ENCODE measurements at regions not wholly inside any gene's neighbourhood (a gene's known extent, or its start where the extent isn't known, plus 50 kb on each side); places are given as distances from the start of the nearest gene placed in this dataset.

DNA sequence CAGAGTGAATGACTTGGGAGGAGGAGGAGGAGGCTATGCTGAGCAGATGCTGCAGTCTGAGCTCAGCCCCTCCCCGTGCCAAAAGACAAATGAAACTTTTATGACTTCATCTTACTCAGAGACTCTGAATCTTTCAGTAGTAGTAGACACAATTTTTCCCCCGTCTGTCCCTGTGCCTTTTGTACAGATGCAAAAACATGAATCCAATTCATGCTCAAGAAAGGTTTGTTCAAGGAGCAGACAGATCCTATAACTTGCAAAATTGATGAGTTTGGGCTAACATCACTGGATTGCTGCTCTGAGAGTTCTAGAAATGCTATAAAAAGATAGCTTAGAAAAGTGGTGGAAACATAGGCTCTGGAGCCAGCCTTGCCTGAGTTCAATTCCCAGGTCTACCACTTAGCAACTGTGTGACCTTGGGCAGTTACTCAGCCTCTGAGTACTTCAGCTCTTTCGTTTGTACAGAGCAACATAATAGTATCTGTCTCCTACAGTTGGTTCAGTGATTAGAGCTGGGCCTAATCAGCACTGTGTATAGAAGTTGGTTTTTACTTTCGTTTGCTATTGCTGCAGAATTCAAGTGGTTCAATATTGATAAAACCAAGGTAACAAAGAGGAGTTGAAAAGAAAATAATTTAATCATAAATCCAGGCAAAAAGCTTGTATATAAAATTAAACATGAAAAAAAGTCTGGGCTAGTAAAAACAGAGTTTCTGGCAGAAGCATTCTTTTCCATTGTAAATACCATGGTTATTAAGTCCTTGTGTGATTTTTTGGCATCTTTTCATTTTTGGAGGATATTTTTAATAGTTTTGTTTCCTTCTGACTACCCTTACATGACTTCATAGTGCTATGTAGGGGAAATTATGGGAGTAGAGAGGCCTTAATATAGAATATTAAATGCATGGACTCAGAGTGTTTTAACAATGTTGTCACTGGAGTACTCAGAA is 174.2 kb upstream of the ZNF32 start:
- TF ChIP-seq EGR1 (IDR thresholded peaks at IDR 0.05; ENCODE audit: low read depth in 2 of 2) (no peak), FOXA2 (IDR thresholded peaks at IDR 0.05) (no peak), TAF1 (conservative IDR thresholded peaks at IDR 0.05) (no peak), YY1 (IDR thresholded peaks at IDR 0.05) (no peak), HNF4A (conservative IDR thresholded peaks at IDR 0.05) (no peak), JUND (IDR thresholded peaks at IDR 0.05) (no peak)
- TF ChIP-seq, protein P1, sequence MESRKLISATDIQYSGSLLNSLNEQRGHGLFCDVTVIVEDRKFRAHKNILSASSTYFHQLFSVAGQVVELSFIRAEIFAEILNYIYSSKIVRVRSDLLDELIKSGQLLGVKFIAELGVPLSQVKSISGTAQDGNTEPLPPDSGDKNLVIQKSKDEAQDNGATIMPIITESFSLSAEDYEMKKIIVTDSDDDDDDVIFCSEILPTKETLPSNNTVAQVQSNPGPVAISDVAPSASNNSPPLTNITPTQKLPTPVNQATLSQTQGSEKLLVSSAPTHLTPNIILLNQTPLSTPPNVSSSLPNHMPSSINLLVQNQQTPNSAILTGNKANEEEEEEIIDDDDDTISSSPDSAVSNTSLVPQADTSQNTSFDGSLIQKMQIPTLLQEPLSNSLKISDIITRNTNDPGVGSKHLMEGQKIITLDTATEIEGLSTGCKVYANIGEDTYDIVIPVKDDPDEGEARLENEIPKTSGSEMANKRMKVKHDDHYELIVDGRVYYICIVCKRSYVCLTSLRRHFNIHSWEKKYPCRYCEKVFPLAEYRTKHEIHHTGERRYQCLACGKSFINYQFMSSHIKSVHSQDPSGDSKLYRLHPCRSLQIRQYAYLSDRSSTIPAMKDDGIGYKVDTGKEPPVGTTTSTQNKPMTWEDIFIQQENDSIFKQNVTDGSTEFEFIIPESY (IDR thresholded peaks at IDR 0.05), result no peak
- TF ChIP-seq, protein P2, sequence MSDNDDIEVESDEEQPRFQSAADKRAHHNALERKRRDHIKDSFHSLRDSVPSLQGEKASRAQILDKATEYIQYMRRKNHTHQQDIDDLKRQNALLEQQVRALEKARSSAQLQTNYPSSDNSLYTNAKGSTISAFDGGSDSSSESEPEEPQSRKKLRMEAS (IDR thresholded peaks at IDR 0.05), result no peak
- WGBS, result 66% methylated on average over 4 of the region's 4 CpGs
- no peaks in the 10 kb centered on the region for H3K36me3 ChIP-seq (ENCODE audit: control insufficient read depth in 4 of 4, insufficient read depth in 3 of 4, low read depth in 1 of 4, low read length in 3 of 4)
- H3K9ac ChIP-seq (ENCODE audit: low read depth in 1 of 2, low read length in 2 of 2), result no peak overlapping the region
- no peaks in the 10 kb centered on the region for H3K4me1 ChIP-seq (ENCODE audit: control insufficient read depth in 4 of 4, insufficient read depth in 4 of 4, low read length in 3 of 4)
- DNase-seq (ENCODE audit: low spot score), result no peak
- H3K9me3 ChIP-seq (ENCODE audit: control insufficient read depth in 4 of 4, low read length in 3 of 4), result no peaks in the 10 kb centered on the region
- no peak overlapping the region for H3K4me3 ChIP-seq (ENCODE audit: low read depth in 1 of 3, low read length in 3 of 3)
- H3K27me3 ChIP-seq (ENCODE audit: control insufficient read depth in 4 of 4, insufficient read depth in 4 of 4, low read length in 3 of 4), result no peaks in the 10 kb centered on the region
- peak overlapping the region; percentile 10 to 11 for H3K27ac ChIP-seq (ENCODE audit: low read depth in 1 of 2, low read length in 2 of 2)

DNA sequence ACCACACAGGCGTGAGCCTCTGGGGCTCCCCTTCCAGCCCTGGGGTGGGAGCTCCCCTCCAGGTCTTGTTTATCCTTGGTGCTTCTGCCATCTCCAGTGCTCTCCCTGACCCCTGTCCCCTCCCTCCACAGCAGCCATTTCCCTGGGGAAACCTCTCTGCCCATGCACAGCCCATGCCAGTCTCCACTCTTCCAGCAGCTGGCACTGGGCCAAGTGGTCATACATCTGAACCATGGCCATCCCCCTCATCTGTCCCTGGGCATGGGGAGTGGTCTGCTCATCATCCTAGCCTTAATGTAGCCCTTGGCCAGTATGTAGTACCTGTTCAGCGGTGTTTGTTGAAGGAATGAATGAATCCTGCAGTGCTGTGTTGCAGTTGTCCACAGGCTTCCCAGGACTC is 172.4 kb upstream of the ZNF32 start:
- H3K36me3 ChIP-seq (ENCODE audit: control insufficient read depth in 4 of 4, insufficient read depth in 3 of 4, low read depth in 1 of 4, low read length in 3 of 4), result no peaks in the 10 kb centered on the region
- H3K27ac ChIP-seq (ENCODE audit: low read depth in 1 of 2, low read length in 2 of 2), result peak overlapping the region in 1 of 2 donors; percentile 9
- no peak overlapping the region for H3K9ac ChIP-seq (ENCODE audit: low read depth in 1 of 2, low read length in 2 of 2)
- DNase-seq (ENCODE audit: low spot score), result no peak
- WGBS, result 93% methylated on average over 2 of the region's 2 CpGs
- H3K4me3 ChIP-seq (ENCODE audit: low read depth in 1 of 3, low read length in 3 of 3), result no peak overlapping the region
- no peaks in the 10 kb centered on the region for H3K9me3 ChIP-seq (ENCODE audit: control insufficient read depth in 4 of 4, low read length in 3 of 4)
- H3K27me3 ChIP-seq (ENCODE audit: control insufficient read depth in 4 of 4, insufficient read depth in 4 of 4, low read length in 3 of 4), result no peaks in the 10 kb centered on the region
- no peaks in the 10 kb centered on the region for H3K4me1 ChIP-seq (ENCODE audit: control insufficient read depth in 4 of 4, insufficient read depth in 4 of 4, low read length in 3 of 4)
- TF ChIP-seq FOXA2 (IDR thresholded peaks at IDR 0.05) (no peak), HNF4A (conservative IDR thresholded peaks at IDR 0.05) (no peak), GABPA (IDR thresholded peaks at IDR 0.05 in 1 of 2, conservative IDR thresholded peaks at IDR 0.05 in 1 of 2) (no peak), RXRA (IDR thresholded peaks at IDR 0.05) (no peak), SP1 (IDR thresholded peaks at IDR 0.05) (no peak), FOXA1 (IDR thresholded peaks at IDR 0.05) (no peak)
- TF ChIP-seq, protein P3, sequence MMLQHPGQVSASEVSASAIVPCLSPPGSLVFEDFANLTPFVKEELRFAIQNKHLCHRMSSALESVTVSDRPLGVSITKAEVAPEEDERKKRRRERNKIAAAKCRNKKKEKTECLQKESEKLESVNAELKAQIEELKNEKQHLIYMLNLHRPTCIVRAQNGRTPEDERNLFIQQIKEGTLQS (IDR thresholded peaks at IDR 0.05), result no peak
- TF ChIP-seq, protein P2 (IDR thresholded peaks at IDR 0.05), result no peak

DNA sequence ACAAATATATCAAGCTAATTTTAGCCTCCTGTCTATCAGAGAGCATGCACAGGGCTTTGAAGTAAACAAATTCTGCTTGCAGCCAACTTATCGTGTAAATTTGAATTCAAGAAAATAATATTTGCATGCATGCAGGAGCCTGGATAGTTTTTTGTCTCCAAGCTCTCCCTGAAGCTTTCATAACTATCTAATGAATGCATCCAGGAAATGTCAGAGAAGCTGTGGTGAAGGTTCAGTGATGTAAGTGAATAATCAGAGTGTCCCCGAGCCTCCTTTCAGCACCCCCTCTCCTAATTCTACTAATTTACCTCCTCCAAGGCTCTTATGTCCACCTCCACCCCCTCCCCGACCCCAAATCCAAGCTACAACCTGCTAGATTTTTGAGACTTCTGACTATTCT is 172.0 kb upstream of the ZNF32 start:
- Histone ChIP-seq H3K4me3 (ENCODE audit: low read depth in 1 of 3, low read length in 3 of 3) (no peak overlapping the region), H3K36me3 (ENCODE audit: control insufficient read depth in 4 of 4, insufficient read depth in 3 of 4, low read depth in 1 of 4, low read length in 3 of 4) (no peaks in the 10 kb centered on the region), H3K9me3 (ENCODE audit: control insufficient read depth in 4 of 4, low read length in 3 of 4) (no peaks in the 10 kb centered on the region), H3K9ac (ENCODE audit: low read depth in 1 of 2, low read length in 2 of 2) (no peak overlapping the region), H3K27ac (ENCODE audit: low read depth in 1 of 2, low read length in 2 of 2) (peak overlapping the region in 1 of 2 donors; percentile 9), H3K4me1 (ENCODE audit: control insufficient read depth in 4 of 4, insufficient read depth in 4 of 4, low read length in 3 of 4) (no peaks in the 10 kb centered on the region), H3K27me3 (ENCODE audit: control insufficient read depth in 4 of 4, insufficient read depth in 4 of 4, low read length in 3 of 4) (no peaks in the 10 kb centered on the region)
- DNase-seq (ENCODE audit: low spot score), result no peak
- 72% methylated on average over 3 of the region's 3 CpGs for WGBS
- no peak for TF ChIP-seq GABPA (IDR thresholded peaks at IDR 0.05 in 1 of 2, conservative IDR thresholded peaks at IDR 0.05 in 1 of 2)
- TF ChIP-seq FOXA2 (IDR thresholded peaks at IDR 0.05), result no peak
- TF ChIP-seq SP1 (IDR thresholded peaks at IDR 0.05), result no peak
- no peak for TF ChIP-seq RAD21 (IDR thresholded peaks at IDR 0.05)
- TF ChIP-seq, protein P2 (IDR thresholded peaks at IDR 0.05), result no peak
- TF ChIP-seq HNF4G (IDR thresholded peaks at IDR 0.05), result no peak
- TF ChIP-seq, protein P1 (IDR thresholded peaks at IDR 0.05), result no peak
- no peak for TF ChIP-seq FOXA1 (IDR thresholded peaks at IDR 0.05)
- TF ChIP-seq, protein P4, sequence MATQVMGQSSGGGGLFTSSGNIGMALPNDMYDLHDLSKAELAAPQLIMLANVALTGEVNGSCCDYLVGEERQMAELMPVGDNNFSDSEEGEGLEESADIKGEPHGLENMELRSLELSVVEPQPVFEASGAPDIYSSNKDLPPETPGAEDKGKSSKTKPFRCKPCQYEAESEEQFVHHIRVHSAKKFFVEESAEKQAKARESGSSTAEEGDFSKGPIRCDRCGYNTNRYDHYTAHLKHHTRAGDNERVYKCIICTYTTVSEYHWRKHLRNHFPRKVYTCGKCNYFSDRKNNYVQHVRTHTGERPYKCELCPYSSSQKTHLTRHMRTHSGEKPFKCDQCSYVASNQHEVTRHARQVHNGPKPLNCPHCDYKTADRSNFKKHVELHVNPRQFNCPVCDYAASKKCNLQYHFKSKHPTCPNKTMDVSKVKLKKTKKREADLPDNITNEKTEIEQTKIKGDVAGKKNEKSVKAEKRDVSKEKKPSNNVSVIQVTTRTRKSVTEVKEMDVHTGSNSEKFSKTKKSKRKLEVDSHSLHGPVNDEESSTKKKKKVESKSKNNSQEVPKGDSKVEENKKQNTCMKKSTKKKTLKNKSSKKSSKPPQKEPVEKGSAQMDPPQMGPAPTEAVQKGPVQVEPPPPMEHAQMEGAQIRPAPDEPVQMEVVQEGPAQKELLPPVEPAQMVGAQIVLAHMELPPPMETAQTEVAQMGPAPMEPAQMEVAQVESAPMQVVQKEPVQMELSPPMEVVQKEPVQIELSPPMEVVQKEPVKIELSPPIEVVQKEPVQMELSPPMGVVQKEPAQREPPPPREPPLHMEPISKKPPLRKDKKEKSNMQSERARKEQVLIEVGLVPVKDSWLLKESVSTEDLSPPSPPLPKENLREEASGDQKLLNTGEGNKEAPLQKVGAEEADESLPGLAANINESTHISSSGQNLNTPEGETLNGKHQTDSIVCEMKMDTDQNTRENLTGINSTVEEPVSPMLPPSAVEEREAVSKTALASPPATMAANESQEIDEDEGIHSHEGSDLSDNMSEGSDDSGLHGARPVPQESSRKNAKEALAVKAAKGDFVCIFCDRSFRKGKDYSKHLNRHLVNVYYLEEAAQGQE (IDR thresholded peaks at IDR 0.05), result no peak
- TF ChIP-seq JUND (IDR thresholded peaks at IDR 0.05), result no peak
- TF ChIP-seq, protein P3 (IDR thresholded peaks at IDR 0.05), result no peak
- TF ChIP-seq HNF4A (conservative IDR thresholded peaks at IDR 0.05), result no peak
- no peak for TF ChIP-seq TAF1 (conservative IDR thresholded peaks at IDR 0.05)
- no peak for TF ChIP-seq YY1 (IDR thresholded peaks at IDR 0.05)

Data from liver (tissue), 7 donors.